ENCODE measurements at regions not wholly inside any gene's neighbourhood (a gene's known extent, or its start where the extent isn't known, plus 50 kb on each side); places are given as distances from the start of the nearest gene placed in this dataset.
"Not testable (repeated sequence)": the region's sequence is repeated elsewhere in the genome, so short reads cannot be mapped to it uniquely, and the experiment has no call there.

- no peak for DNase-seq (ENCODE audit: low read depth)
Observed at GRCh38 chrY:11769937-11770336, 931.1 kb upstream of the USP9Y start.

DNA sequence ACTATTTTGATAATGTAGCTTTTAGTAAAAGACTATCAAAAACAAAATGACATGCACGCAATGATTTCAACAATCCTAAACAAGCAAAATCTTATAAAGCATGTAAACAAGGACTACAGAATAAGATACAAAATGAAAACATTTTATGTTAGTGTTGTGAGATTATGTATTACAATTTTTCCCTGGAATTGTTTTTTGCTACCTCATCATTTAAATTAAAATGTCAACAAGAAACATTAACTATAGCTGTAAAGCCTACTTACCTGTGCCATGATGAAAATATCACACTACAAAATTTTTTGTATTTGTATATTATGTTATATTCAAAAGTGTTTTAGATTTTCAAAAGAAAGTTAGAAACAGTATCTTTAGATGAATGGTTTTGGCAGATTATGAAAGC lies 921.3 kb upstream of the USP9Y start:
- DNase-seq (ENCODE audit: low read depth): not testable (repeated sequence)

- peak; percentile 0 for DNase-seq (ENCODE audit: low read depth)
Observed at GRCh38 chrY:11789057-11789456, 912.0 kb upstream of the USP9Y start.

GRCh38 chrY:11823752-11824151 lies 877.3 kb upstream of the USP9Y start:
- not testable (repeated sequence) for DNase-seq (ENCODE audit: low read depth)

DNA sequence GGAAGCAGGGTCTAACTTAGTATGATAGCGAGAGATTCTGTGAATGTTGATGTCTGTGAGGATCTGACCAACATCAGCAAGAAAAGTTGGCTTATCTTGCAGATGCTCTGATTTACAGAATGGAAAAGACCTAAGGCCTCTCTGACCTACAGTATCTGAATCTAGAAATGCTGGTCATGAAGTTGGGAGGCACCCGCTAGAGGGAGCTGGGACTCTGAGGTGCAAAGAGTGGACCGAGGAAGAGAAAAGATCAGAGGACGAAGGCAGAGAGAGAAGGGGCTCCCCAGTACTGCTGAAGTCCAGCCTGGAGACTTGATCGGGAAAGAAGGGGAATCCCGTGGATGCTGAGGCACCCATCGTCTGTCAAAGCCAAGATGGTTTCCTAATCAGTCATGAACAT lies 866.8 kb upstream of the USP9Y start:
- not testable (repeated sequence) for DNase-seq (ENCODE audit: low read depth)
